ENCODE measurements at regions not wholly inside any gene's neighbourhood (a gene's known extent, or its start where the extent isn't known, plus 50 kb on each side); places are given as distances from the start of the nearest gene placed in this dataset.

- Mint-ChIP-seq H3K9me3 (peaks cover 0 to 2% of the 10 kb centered on the region in 2 experiments; a peak in 2 of 5 replicates), H3K4me1 (peaks cover 0 to 8% of the 10 kb centered on the region in 2 experiments; a peak in 2 of 4 replicates), H3K4me3 (no peak overlapping the region), H3K27me3 (ENCODE audit: low read depth) (no peaks in the 10 kb centered on the region), H3K36me3 (ENCODE audit: insufficient read depth in 1 of 3, low read depth in 3 of 3) (no peaks in the 10 kb centered on the region), H3K27ac (no peak overlapping the region)
- no peaks in the 10 kb centered on the region for H3K23me2 ChIP-seq (ENCODE audit: insufficient read length, low read depth, low read length, poor library complexity, severe bottlenecking)
- no peaks in the 10 kb centered on the region for H3K27me3 ChIP-seq (ENCODE audit: insufficient read depth, low read length)
- no peaks in the 10 kb centered on the region for H3K79me1 ChIP-seq (ENCODE audit: insufficient read depth, low read depth, low read length, poor library complexity, severe bottlenecking)
- DNase-seq = no peak
- H3T11ph ChIP-seq (ENCODE audit: low read length) = no peak overlapping the region
- no peak overlapping the region for H2AK5ac ChIP-seq (ENCODE audit: insufficient read length, low read length)
- WGBS (ENCODE audit: extremely low coverage, insufficient read length, low lambda C conversion rate) = no CpG with 5 or more reads among the region's 3 CpGs
- no peak overlapping the region for H3K23ac ChIP-seq (ENCODE audit: insufficient read length, low read depth, low read length)
- H4K20me1 ChIP-seq (ENCODE audit: control insufficient read depth, insufficient read depth, insufficient read length) = no peaks in the 10 kb centered on the region
- H3K18ac ChIP-seq (ENCODE audit: insufficient read length, low read depth, low read length) = no peak overlapping the region
- H3K4me2 ChIP-seq (ENCODE audit: insufficient read depth, insufficient read length, low read length) = no peak overlapping the region
- no peak overlapping the region for H4K8ac ChIP-seq (replicated peaks; ENCODE audit: insufficient read length, low read depth, low read length)
- H3K14ac ChIP-seq (ENCODE audit: insufficient read depth, low read length) = no peak overlapping the region
- no peak overlapping the region for H3K4ac ChIP-seq (ENCODE audit: low read depth, low read length)
- no peaks in the 10 kb centered on the region for H3K79me2 ChIP-seq (ENCODE audit: insufficient read depth, low read length)
- no peak overlapping the region for H3K27ac ChIP-seq (ENCODE audit: insufficient read length, low read depth, low read length)
- no peak overlapping the region for H2BK20ac ChIP-seq (ENCODE audit: low read depth, low read length, poor library complexity, severe bottlenecking)
- TF ChIP-seq, protein P1, sequence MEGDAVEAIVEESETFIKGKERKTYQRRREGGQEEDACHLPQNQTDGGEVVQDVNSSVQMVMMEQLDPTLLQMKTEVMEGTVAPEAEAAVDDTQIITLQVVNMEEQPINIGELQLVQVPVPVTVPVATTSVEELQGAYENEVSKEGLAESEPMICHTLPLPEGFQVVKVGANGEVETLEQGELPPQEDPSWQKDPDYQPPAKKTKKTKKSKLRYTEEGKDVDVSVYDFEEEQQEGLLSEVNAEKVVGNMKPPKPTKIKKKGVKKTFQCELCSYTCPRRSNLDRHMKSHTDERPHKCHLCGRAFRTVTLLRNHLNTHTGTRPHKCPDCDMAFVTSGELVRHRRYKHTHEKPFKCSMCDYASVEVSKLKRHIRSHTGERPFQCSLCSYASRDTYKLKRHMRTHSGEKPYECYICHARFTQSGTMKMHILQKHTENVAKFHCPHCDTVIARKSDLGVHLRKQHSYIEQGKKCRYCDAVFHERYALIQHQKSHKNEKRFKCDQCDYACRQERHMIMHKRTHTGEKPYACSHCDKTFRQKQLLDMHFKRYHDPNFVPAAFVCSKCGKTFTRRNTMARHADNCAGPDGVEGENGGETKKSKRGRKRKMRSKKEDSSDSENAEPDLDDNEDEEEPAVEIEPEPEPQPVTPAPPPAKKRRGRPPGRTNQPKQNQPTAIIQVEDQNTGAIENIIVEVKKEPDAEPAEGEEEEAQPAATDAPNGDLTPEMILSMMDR (conservative IDR thresholded peaks at IDR 0.05) = no peak
- no peak overlapping the region for H3K9ac ChIP-seq (ENCODE audit: extremely low read depth, insufficient read length, low read length)
- H2BK5ac ChIP-seq (ENCODE audit: insufficient read length, low read length) = no peak overlapping the region
- no peak overlapping the region for H2AFZ ChIP-seq (ENCODE audit: low read length)
- no peaks in the 10 kb centered on the region for H3K9me3 ChIP-seq (ENCODE audit: control insufficient read depth, low read depth, low read length)
- no peak overlapping the region for H2BK12ac ChIP-seq (ENCODE audit: insufficient read length, low read depth, low read length)
- no peak overlapping the region for H4K91ac ChIP-seq (ENCODE audit: insufficient read length, low read depth, low read length)
- no peak overlapping the region for H2BK120ac ChIP-seq (ENCODE audit: low read depth, low read length, poor library complexity, severe bottlenecking)
- no peak overlapping the region for H4K5ac ChIP-seq (ENCODE audit: insufficient read length, low read depth, low read length)
- no peak overlapping the region for H3K56ac ChIP-seq (ENCODE audit: insufficient read length, low read depth, low read length)
- no peaks in the 10 kb centered on the region for H3K4me1 ChIP-seq (ENCODE audit: insufficient read depth, low read length)
- no peak overlapping the region for H2BK15ac ChIP-seq (ENCODE audit: low read depth, low read length)
Measured at GRCh38 chr13:22108283-22108942, 437.5 kb downstream of the FGF9 start.
